GM18907 (cell line): ENCODE measurements at regions not wholly inside any gene's neighbourhood (a gene's known extent, or its start where the extent isn't known, plus 50 kb on each side); places are given as distances from the start of the nearest gene placed in this dataset.
"Not testable (repeated sequence)": the region's sequence is repeated elsewhere in the genome, so short reads cannot be mapped to it uniquely, and the experiment has no call there.

ENCODE experiments used
- ATAC-seq: cut with Tn5 transposase; IDR thresholded peaks from one replicate; pipeline ENCODE4 v1.9.1; 2021; ENCODE audit warnings: mild to moderate bottlenecking, moderate library complexity; ENCODE audit not compliant: unreplicated experiment

DNA sequence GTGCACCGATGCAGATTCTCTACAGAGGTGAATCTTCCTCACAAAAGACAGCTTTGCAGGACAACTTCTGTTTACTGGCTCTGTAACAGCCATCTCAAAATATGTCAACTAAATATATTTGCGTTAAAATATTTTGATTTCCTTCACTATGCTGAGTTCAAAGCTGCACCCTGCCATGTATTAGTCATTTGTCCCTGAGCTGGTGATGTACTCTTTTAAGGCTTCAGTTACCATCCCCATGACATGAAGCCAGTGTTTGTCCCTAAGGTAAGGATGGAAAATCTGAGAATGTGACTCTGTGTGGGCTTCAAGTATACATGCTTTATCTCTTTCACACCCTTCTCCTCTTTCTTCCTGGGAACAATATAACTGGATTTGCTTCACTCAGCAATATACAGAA is 70.2 kb upstream of the BTG3 start:
- ATAC-seq, result no peak

DNA sequence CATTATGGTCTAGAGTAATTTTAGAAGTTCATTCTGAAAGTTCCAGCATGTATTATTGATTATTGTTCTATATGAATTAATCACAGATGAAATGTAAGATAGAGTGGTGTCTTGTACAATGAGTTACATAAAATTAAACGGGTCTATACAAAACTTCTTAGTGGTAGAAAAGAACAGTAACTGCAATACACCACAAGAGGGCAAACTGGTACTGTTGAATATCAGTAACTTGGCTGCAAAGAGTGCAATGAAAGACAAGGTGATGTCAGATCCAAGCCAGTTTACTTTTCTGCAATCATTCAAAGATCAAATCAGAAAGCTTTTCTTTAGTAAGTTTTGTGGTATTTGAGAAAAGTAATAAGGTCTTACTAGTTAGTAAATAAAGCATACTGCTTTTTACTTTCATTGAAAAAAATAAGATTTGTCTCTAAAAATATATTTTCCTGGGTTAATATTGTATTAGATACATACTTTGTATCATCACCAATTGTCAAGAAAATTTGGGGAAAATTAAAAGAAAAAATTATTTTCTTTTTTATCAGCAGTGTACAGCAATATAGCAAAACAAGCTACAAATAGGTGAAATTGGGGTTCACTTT is 66.4 kb upstream of the BTG3 start:
- ATAC-seq, result peak; percentile 92

DNA sequence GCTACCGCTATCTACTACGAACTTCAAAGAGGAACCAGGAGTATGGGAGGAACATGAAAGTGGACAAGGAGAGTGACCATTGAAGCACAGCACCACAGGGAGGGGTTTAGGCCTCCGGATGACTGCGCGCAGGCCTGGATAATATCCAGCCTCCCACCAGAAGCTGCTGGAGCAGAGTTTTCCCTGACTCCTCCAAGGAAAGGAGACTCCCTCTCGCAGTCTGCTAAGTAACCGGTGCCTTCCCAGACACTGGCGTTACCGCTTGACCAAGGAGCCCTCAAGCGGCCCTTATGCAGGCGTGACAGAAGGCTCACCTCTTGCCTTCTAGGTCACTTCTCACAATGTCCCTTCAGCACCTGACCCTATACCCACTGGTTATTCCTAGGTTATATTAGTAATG is 64.2 kb upstream of the BTG3 start:
- ATAC-seq, result not testable (repeated sequence)

DNA sequence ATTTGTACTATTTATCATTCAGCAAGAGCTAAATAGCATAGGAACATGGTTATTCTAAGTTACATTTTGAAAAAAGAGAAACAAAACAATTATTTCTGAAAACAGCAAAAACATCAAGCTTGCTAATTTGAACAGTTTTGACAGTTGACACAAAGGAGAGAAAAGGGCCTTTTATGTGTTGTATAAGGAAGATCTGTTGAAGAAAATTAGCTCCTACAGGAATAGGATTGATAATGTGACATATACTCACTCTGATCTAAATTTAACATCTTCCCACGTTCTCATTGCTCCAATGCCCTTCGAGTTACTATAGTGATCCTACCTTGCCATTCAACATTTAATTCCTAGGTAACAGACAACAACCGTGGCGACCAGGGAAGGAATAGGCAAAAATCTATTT is 61.4 kb upstream of the BTG3 start:
- ATAC-seq, result no peak

DNA sequence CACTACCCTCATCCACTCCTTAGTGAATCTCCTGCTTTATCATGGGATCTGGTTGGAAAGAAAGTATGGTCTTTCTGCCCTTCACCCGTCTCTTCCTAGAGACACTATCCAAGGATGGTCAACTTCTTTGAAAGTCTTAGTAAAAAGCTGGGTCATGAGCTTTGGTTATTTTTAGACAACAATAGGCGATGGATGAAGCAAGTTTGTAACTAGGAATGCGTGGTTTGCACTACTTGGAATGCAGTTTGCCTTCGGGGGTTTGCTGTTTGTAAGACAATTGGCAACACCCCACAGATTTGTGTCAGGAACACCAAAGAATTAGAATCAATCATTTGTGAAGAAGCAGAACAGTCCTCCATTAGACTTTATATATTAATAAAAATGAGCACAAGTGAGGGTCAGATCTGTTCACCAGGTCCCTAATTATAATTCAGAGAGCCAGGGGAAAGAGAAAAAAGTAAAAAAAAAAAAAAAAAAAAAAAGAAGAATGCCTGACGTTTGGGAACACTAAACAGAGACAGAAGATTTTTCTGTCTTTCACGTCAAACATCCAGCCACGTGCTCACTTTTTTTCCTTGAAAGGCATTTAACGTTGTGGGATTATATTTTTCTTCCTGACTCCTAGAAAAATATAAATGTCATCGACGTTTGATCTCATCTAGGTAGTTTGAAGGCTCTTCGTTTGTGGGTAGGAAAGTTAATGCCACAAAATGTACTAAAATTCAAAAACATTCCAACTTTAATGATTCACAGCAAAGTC is 60.7 kb upstream of the BTG3 start:
- ATAC-seq, result no peak

DNA sequence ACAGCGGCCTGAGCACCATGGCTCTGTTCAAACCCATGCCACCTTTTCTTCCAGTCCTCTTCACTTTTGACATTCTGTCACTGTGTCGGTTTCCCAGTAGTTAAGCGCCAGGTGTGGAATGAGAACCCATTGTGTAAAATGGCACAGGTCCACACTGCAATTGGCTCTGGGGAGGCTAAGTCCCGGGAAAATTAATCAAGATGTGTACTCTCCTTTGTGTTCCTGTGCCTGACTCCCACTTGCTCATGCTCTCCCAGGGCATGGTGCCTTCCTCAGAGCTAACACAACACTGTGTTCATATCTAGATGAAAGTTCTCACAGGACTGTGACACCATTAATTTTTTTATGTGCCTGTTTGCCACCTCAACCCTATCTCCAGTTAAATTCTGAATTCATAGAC is 59.0 kb upstream of the BTG3 start:
- no peak for ATAC-seq

DNA sequence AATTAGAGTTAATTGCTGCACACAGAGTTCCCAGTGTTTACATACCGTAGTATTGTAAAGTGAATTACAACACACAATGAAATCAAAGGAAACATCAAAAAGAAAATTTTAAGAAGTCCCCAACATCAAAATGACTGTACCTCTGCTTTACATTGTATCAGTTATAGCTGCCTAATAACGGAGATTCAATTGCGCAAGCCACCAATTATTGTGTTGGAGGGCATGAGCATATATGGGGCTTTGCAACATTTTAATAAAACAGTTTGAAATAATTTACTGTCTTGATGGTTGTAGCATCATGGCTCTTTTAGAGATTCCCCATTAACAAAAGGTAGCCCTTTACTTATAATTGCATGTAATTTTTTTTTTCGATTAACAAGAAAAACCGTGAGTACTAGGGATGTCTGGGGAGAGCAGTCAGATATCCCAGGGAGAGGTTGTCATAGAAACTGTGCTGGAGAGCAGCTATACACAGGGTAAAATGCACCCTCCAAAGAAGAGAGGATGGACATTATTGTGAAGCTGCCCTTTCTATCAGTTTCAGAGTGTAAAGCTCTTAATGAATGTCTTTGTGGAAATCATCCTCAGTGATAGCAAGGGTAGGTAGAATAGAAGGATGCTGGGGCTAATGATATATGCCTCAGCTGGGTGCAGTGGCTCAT is 55.9 kb upstream of the BTG3 start:
- no peak for ATAC-seq

DNA sequence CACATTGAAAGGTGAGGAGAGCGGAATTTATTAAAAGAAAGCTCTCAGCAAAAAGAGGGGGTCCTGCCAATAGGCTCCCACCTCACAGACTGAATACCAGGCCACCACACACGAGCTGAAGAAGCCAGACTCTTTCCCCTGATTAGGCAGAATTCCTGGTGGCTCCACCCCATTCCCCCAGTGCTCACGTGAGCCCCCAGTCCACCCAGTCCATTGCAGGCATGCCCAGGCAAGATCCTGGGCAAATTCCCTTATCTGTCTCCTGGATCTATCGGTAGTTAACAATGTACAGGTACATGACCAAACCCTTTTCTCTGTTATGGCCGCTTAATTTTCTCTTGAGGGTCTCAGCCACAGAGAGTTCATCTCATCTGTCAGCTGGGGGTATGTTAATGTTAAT is 54.6 kb upstream of the BTG3 start:
- ATAC-seq, result no peak
